ENCODE measurements at regions not wholly inside any gene's neighbourhood (a gene's known extent, or its start where the extent isn't known, plus 50 kb on each side); places are given as distances from the start of the nearest gene placed in this dataset.

DNA sequence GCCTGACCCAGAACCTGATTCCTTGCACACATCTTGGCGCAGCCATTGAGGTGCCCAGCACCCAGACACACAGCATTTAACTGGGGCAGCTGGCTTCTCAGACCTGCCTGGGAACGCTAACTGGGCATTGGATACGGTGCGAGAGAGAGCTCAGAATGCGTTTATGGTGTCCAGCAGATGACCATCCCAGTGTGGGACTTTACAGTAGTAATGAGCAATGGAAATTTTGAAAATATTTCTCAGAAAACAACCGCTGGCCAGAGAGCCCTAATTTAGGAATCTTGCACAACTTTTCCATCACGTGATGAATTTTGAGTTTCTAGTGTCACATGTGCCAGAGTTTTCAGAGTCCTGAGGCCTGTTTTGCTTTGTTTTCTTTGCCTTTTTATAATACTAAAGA, 78.2 kb upstream of the SEC61G start:
- Histone ChIP-seq H2AFZ (ENCODE audit: low read depth, low read length, poor library complexity, severe bottlenecking) (no peak overlapping the region), H3K27ac (ENCODE audit: low read depth, low read length) (no peak overlapping the region), H3K9ac (ENCODE audit: low read length) (no peak overlapping the region), H3K4me2 (ENCODE audit: low read length) (no peak overlapping the region), H3K9me2 (ENCODE audit: insufficient read depth) (no peaks in the 10 kb centered on the region), H3K4me1 (ENCODE audit: control insufficient read depth in 1 of 2, insufficient read depth in 2 of 2, low read length in 2 of 2) (peaks cover 10 to 42% of the 10 kb centered on the region in 2 experiments), H3K27me3 (ENCODE audit: insufficient read depth, low read length) (no peaks in the 10 kb centered on the region), H3K4me3 (replicated peaks in 1 of 2; ENCODE audit: low read depth in 1 of 2, low read length in 2 of 2) (no peak overlapping the region), H3K9me3 (ENCODE audit: control insufficient read depth in 1 of 2, insufficient read depth in 1 of 2, low read depth in 1 of 2, low read length in 2 of 2) (no peaks in the 10 kb centered on the region), H3K79me2 (ENCODE audit: insufficient read depth, low read length) (no peaks in the 10 kb centered on the region), H3K36me3 (ENCODE audit: control insufficient read depth in 1 of 2, insufficient read depth in 2 of 2, low read length in 2 of 2) (no peaks in the 10 kb centered on the region), H4K20me1 (ENCODE audit: insufficient read depth) (no peaks in the 10 kb centered on the region)
- DNase-seq (ENCODE audit: low read depth, low spot score) (no peak), ATAC-seq (no peak)
- ChIA-PET RAD21 (ENCODE audit: low non-redundant PET in 1 of 2, low total read pairs in 2 of 2, uncharacterized antibody in 2 of 2, unreplicated experiment in 2 of 2) (interaction anchor here in 1 of 2 experiments (1.5 kb wide), 1 partner anchor 418 kb away, joined by 3 read pairs; no protein-coding TSS in a partner anchor), CTCF (interaction anchor here (1.0 to 4.8 kb wide), 4 partner anchors 49 to 417 kb away, joined by 3 to 42 read pairs (median 14); no protein-coding TSS in a partner anchor), POLR2A (no interaction called here)
- TF ChIP-seq SIN3A (IDR thresholded peaks at IDR 0.05; ENCODE audit: low read depth) (no peak), EGR1 (IDR thresholded peaks at IDR 0.05; ENCODE audit: low read depth) (no peak), POLR2A (IDR thresholded peaks at IDR 0.05; ENCODE audit: borderline replicate concordance, extremely low read depth, insufficient read depth, insufficient read length) (no peak), YY1 (IDR thresholded peaks at IDR 0.05; ENCODE audit: extremely low read depth, insufficient replicate concordance, low read depth, low read length) (no peak)
- TF ChIP-seq, protein P1, sequence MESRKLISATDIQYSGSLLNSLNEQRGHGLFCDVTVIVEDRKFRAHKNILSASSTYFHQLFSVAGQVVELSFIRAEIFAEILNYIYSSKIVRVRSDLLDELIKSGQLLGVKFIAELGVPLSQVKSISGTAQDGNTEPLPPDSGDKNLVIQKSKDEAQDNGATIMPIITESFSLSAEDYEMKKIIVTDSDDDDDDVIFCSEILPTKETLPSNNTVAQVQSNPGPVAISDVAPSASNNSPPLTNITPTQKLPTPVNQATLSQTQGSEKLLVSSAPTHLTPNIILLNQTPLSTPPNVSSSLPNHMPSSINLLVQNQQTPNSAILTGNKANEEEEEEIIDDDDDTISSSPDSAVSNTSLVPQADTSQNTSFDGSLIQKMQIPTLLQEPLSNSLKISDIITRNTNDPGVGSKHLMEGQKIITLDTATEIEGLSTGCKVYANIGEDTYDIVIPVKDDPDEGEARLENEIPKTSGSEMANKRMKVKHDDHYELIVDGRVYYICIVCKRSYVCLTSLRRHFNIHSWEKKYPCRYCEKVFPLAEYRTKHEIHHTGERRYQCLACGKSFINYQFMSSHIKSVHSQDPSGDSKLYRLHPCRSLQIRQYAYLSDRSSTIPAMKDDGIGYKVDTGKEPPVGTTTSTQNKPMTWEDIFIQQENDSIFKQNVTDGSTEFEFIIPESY (IDR thresholded peaks at IDR 0.05; ENCODE audit: extremely low read depth, insufficient replicate concordance, low read length): no peak
- no TSS peak for BruUV-seq (replicated peaks)
- intact Hi-C loops (cut with micrococcal nuclease): loop anchor here (5.0 kb wide), 1 partner anchor 230 kb away; no protein-coding TSS in a partner anchor

DNA sequence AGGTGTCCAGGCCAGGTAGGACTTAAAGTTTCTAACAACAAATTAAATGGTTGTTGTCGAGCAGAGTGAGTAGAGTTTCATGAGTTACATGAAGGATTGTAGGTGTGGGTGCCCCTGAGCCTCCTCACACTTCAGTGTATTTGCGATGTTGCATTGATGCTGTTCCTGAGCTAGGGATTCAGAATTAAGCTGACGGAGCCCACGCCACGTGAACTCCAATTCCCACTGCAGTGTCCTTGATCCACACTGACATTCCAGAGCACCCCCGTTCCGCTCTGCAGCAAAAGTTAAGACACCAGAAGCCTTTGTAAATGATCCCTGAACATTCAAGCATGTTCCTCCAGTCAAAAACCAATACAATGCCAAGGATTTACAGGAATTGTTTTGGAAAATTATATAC, 78.8 kb upstream of the SEC61G start:
- Histone ChIP-seq H3K9me2 (ENCODE audit: insufficient read depth) (no peaks in the 10 kb centered on the region), H3K4me1 (ENCODE audit: control insufficient read depth in 1 of 2, insufficient read depth in 2 of 2, low read length in 2 of 2) (peaks cover 6 to 36% of the 10 kb centered on the region in 2 experiments), H3K27ac (ENCODE audit: low read depth, low read length) (no peak overlapping the region), H3K79me2 (ENCODE audit: insufficient read depth, low read length) (no peaks in the 10 kb centered on the region), H3K9me3 (ENCODE audit: control insufficient read depth in 1 of 2, insufficient read depth in 1 of 2, low read depth in 1 of 2, low read length in 2 of 2) (no peaks in the 10 kb centered on the region), H3K27me3 (ENCODE audit: insufficient read depth, low read length) (no peaks in the 10 kb centered on the region), H3K9ac (ENCODE audit: low read length) (no peak overlapping the region), H2AFZ (ENCODE audit: low read depth, low read length, poor library complexity, severe bottlenecking) (no peak overlapping the region), H3K4me3 (replicated peaks in 1 of 2; ENCODE audit: low read depth in 1 of 2, low read length in 2 of 2) (no peak overlapping the region), H3K4me2 (ENCODE audit: low read length) (no peak overlapping the region), H3K36me3 (ENCODE audit: control insufficient read depth in 1 of 2, insufficient read depth in 2 of 2, low read length in 2 of 2) (no peaks in the 10 kb centered on the region), H4K20me1 (ENCODE audit: insufficient read depth) (no peaks in the 10 kb centered on the region)
- ChIA-PET CTCF (interaction anchor here (1.0 to 4.8 kb wide), 4 partner anchors 50 to 417 kb away, joined by 3 to 42 read pairs (median 14); no protein-coding TSS in a partner anchor), POLR2A (no interaction called here), RAD21 (ENCODE audit: low non-redundant PET in 1 of 2, low total read pairs in 2 of 2, uncharacterized antibody in 2 of 2, unreplicated experiment in 2 of 2) (interaction anchor here in 1 of 2 experiments (1.5 kb wide), 1 partner anchor 417 kb away, joined by 3 read pairs; no protein-coding TSS in a partner anchor)
- ATAC-seq (no peak), DNase-seq (ENCODE audit: low read depth, low spot score) (no peak)
- BruUV-seq (replicated peaks): no TSS peak
- intact Hi-C loops (cut with micrococcal nuclease): loop anchor here (5.0 kb wide), 1 partner anchor 230 kb away; no protein-coding TSS in a partner anchor
- TF ChIP-seq JUND (IDR thresholded peaks at IDR 0.05): no peak
- TF ChIP-seq FOSL1 (IDR thresholded peaks at IDR 0.05; ENCODE audit: low read depth): no peak
- TF ChIP-seq YY1 (IDR thresholded peaks at IDR 0.05; ENCODE audit: extremely low read depth, insufficient replicate concordance, low read depth, low read length): no peak
- no peak for TF ChIP-seq CBX3 (IDR thresholded peaks at IDR 0.05; ENCODE audit: low read depth)
- TF ChIP-seq, protein P2, sequence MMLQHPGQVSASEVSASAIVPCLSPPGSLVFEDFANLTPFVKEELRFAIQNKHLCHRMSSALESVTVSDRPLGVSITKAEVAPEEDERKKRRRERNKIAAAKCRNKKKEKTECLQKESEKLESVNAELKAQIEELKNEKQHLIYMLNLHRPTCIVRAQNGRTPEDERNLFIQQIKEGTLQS (IDR thresholded peaks at IDR 0.05): no peak
- no peak for TF ChIP-seq SP1 (IDR thresholded peaks at IDR 0.05; ENCODE audit: low read depth)
- TF ChIP-seq, protein P1 (IDR thresholded peaks at IDR 0.05; ENCODE audit: extremely low read depth, insufficient replicate concordance, low read length): no peak
- TF ChIP-seq, protein P3, sequence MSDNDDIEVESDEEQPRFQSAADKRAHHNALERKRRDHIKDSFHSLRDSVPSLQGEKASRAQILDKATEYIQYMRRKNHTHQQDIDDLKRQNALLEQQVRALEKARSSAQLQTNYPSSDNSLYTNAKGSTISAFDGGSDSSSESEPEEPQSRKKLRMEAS (IDR thresholded peaks at IDR 0.05): no peak
- TF ChIP-seq CEBPB (IDR thresholded peaks at IDR 0.05; ENCODE audit: low read depth): no peak
- TF ChIP-seq, protein P4, sequence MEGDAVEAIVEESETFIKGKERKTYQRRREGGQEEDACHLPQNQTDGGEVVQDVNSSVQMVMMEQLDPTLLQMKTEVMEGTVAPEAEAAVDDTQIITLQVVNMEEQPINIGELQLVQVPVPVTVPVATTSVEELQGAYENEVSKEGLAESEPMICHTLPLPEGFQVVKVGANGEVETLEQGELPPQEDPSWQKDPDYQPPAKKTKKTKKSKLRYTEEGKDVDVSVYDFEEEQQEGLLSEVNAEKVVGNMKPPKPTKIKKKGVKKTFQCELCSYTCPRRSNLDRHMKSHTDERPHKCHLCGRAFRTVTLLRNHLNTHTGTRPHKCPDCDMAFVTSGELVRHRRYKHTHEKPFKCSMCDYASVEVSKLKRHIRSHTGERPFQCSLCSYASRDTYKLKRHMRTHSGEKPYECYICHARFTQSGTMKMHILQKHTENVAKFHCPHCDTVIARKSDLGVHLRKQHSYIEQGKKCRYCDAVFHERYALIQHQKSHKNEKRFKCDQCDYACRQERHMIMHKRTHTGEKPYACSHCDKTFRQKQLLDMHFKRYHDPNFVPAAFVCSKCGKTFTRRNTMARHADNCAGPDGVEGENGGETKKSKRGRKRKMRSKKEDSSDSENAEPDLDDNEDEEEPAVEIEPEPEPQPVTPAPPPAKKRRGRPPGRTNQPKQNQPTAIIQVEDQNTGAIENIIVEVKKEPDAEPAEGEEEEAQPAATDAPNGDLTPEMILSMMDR (IDR thresholded peaks at IDR 0.05 in 2 of 3, conservative IDR thresholded peaks at IDR 0.05 in 1 of 3; ENCODE audit: borderline replicate concordance in 1 of 3, insufficient read depth in 1 of 3, low read depth in 2 of 3, low read length in 2 of 3): no peak
- TF ChIP-seq SRF (IDR thresholded peaks at IDR 0.05; ENCODE audit: low read depth): no peak
